ENCODE measurements at regions not wholly inside any gene's neighbourhood (a gene's known extent, or its start where the extent isn't known, plus 50 kb on each side); places are given as distances from the start of the nearest gene placed in this dataset.

DNA sequence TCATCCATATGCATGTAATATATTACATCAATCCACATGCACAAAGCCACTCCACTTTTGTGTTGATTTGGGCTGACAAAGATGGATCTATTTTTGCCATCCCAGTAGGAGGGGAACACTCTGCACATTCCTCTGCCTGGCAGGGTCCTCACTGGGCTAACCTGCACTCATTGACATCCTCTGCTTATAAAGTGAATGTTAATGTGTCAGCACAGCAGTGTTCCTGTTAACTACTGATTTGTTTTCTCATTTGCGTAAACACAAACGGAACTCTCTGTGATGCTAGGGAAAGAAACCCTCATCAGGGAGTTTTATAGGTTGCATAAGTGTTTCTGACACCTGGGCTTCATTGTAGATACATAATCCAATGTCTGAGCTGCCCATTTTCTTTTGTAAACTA, 826.0 kb downstream of the RAB28 start:
- TF ChIP-seq, protein P1, sequence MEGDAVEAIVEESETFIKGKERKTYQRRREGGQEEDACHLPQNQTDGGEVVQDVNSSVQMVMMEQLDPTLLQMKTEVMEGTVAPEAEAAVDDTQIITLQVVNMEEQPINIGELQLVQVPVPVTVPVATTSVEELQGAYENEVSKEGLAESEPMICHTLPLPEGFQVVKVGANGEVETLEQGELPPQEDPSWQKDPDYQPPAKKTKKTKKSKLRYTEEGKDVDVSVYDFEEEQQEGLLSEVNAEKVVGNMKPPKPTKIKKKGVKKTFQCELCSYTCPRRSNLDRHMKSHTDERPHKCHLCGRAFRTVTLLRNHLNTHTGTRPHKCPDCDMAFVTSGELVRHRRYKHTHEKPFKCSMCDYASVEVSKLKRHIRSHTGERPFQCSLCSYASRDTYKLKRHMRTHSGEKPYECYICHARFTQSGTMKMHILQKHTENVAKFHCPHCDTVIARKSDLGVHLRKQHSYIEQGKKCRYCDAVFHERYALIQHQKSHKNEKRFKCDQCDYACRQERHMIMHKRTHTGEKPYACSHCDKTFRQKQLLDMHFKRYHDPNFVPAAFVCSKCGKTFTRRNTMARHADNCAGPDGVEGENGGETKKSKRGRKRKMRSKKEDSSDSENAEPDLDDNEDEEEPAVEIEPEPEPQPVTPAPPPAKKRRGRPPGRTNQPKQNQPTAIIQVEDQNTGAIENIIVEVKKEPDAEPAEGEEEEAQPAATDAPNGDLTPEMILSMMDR (IDR thresholded peaks at IDR 0.05 in 8 of 11, conservative IDR thresholded peaks at IDR 0.05 in 3 of 11): no peak
- TF ChIP-seq POLR2A (IDR thresholded peaks at IDR 0.05) (no peak), POLR2AphosphoS5 (IDR thresholded peaks at IDR 0.05) (no peak)
